ENCODE measurements at regions not wholly inside any gene's neighbourhood (a gene's known extent, or its start where the extent isn't known, plus 50 kb on each side); places are given as distances from the start of the nearest gene placed in this dataset.

GRCh38 chr11:69992943-69993694, 85.0 kb upstream of the ANO1 start:
- TF ChIP-seq, protein P1, sequence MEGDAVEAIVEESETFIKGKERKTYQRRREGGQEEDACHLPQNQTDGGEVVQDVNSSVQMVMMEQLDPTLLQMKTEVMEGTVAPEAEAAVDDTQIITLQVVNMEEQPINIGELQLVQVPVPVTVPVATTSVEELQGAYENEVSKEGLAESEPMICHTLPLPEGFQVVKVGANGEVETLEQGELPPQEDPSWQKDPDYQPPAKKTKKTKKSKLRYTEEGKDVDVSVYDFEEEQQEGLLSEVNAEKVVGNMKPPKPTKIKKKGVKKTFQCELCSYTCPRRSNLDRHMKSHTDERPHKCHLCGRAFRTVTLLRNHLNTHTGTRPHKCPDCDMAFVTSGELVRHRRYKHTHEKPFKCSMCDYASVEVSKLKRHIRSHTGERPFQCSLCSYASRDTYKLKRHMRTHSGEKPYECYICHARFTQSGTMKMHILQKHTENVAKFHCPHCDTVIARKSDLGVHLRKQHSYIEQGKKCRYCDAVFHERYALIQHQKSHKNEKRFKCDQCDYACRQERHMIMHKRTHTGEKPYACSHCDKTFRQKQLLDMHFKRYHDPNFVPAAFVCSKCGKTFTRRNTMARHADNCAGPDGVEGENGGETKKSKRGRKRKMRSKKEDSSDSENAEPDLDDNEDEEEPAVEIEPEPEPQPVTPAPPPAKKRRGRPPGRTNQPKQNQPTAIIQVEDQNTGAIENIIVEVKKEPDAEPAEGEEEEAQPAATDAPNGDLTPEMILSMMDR (IDR thresholded peaks at IDR 0.05), result no peak
- TF ChIP-seq POLR2A (IDR thresholded peaks at IDR 0.05), result no peak
- no peak for TF ChIP-seq POLR2AphosphoS5 (IDR thresholded peaks at IDR 0.05)
